HG03280 (cell line): ENCODE measurements at regions not wholly inside any gene's neighbourhood (a gene's known extent, or its start where the extent isn't known, plus 50 kb on each side); places are given as distances from the start of the nearest gene placed in this dataset.
"Not testable (repeated sequence)": the region's sequence is repeated elsewhere in the genome, so short reads cannot be mapped to it uniquely, and the experiment has no call there.

Source experiments
- ATAC-seq: cut with Tn5 transposase; IDR thresholded peaks from one replicate; pipeline ENCODE4 v1.9.1; 2021; ENCODE audit warnings: mild to moderate bottlenecking, moderate library complexity; ENCODE audit not compliant: unreplicated experiment

DNA sequence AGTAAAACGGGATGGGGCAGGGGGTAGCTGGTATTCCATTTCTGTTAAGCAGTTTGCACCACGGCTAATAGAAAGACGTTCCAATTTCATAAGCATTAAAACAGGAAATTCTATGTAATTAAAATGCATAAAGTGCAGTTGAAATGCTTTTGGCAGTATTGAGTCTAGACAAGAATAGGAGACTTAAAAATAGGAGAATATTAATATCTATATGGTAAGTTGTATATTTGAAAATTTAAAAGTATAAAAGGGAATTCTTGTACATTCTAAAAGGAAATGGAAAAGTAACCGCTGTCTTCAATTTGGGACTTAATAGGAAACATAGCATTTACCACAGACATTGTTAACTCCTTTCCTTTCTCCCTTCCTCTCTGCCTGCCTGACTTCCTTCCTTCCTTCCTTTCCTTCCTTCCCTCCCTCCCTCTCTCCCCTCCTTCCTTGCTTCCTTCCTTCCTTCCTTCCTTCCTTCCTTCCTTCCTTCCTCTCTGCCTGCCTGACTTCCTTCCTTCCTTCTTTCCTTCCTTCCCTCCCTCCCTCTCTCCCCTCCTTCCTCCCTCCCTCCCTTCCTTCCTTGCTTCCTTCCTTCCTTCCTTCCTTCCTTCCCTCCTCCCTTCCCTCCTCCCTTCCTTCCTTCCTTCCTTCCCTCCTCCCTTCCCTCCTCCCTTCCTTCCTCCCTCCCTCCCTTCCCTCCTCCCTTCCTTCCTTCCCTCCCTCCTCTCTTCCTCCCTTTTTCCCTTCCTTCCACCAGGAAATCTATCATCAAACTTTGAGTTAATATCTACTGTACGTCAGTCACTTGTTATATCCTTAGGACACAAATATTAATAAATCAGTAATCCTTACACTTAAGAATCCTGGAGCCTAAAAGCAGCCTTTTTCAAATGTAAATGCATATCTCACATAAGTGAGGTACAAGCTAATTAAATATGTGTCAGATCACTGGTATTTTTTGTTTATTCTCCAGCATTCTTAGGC is 1049.3 kb downstream of the GALC start:
- ATAC-seq: no peak

DNA sequence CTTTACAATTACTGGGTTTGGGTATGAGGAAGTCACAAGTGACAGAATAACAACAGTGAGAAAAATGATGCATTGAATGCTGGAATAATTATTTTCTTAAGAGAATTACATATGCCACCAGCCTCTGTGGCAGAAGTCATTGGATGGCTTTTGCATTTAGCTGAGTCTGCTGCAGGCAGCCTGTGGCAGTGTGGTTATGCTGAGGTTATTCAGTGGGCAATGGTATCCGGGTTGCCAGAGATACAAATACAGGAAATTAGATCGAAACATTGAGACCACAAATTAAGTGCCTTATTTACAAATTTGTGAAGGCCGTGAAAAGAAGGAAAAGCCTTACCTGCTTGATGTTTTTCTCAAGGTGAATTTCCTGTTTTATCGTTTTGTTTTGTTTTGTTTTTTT is 1050.0 kb downstream of the GALC start:
- ATAC-seq: no peak

DNA sequence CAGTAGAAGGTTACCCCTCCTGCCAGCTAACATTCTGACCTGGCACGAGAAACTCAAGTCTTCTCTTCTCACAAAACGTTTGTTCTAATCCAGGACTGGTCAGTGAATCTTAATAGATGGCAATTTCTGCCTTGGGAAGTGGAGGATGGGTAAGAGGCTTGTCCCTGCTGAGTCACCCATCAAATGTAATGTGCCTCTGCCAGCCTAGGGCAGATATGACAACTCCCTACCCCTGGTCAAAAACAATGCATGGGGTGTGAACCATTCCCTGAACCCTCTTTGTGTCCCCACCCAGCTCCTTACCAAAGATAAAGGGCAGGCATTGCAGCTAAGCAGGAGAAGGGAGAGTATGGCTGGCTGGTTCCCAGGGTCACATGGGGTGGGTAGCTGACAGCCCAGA is 1052.9 kb downstream of the GALC start:
- no peak for ATAC-seq

DNA sequence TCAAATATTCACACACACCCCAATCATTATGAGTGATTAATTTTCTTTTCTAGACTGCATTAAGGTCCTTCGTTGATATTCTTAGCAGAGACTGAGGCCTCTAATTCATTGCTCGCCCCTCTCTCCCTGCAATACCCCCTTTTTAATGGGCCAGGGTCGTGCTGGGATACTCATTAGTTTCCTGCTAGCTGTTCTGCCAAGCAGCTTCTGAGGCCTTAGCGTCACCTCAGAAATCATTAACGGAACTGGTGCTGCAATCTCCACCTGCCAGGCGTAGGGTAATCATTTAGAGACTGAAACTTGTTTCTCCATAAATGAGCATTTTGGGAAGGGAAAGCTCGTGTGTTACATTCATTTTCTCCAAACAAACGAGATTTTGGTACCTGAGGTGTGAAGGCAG is 1054.7 kb downstream of the GALC start:
- no peak for ATAC-seq

DNA sequence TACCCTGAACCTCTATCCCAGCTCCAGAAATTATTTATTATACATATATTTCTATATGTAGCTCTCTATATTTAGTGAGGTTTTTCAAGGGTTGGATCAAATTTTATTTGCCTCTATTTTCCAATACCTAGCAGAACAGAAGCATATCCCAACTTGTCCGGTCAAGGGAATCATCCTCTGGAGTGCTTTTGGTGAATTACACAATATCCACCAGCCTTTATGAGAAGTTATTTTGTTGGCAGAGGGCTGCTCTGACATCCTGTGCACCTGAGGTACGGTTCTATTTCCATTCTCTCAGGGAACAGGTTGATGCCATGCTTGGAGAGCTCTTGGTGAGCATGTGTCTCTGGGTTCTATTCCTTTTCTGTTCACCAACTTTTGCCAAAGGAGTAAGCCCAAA is 1056.4 kb downstream of the GALC start:
- no peak for ATAC-seq

DNA sequence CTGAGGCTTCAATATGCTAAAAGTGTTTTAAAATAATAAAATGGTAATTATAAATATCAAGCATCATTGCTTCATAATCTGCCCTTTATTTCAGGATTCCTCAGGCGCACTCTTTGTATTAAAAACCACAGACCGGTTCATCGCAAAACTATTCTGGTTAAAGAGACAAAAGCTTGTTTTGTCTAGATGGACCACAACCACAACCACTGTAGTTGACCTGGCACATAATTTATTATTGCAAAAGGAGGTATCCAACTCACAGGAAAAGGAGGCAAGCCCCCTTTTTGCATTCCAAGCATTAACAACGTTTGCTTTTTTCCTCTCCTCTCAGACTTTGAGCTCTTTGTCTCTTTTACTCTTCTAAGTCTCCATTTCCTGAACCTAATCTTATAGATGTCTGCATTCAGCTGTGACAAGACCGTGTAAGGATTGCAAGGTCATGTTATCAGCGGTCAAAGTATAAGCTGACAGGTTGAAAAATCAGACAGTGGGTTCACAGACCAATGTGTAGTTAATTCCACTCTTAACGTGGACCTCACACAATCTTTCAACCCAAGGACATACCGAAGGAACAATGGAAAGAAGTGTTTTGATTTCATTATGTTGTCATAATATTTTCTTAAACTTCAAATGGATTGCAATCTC is 1057.6 kb downstream of the GALC start:
- no peak for ATAC-seq

GRCh38 chr14:86933958-86934595 is 1058.9 kb downstream of the GALC start:
- no peak for ATAC-seq

DNA sequence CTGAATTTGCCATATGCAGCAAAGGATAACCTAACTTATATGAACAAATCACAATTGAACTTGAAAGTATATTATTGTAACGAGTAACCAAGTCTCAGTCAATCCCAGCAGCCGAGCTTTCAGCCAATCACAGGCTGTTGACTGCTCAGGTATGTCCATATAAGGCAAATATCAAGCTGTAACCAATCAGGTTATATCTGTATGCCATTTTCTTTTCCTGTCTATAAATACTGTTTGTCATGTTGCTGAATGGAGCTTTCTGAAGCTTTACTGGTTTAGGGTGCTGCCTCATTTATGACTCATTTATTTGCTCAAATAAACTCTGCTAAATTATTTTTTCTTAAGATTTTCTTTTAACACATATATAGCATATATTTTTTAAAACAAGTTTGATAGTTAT is 1059.5 kb downstream of the GALC start:
- no peak for ATAC-seq

DNA sequence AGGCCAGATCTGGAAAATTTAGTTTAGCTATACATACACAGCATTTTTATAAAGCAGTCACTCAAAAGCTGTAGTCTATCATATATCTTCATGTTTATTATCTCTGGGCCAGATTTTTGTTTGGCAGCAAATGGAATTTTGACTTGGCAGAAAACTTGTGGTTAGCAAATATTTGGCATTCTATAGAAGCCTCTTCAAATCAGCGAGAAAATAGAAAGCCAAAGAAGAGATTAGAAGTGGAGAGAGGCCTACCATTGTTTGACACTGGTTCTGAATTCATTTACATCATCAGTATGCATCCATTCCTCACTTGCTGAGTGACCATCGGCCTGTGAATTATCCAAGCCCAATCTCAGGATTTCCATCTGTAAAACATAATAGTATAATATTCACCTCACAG is 1077.6 kb downstream of the GALC start:
- no peak for ATAC-seq

DNA sequence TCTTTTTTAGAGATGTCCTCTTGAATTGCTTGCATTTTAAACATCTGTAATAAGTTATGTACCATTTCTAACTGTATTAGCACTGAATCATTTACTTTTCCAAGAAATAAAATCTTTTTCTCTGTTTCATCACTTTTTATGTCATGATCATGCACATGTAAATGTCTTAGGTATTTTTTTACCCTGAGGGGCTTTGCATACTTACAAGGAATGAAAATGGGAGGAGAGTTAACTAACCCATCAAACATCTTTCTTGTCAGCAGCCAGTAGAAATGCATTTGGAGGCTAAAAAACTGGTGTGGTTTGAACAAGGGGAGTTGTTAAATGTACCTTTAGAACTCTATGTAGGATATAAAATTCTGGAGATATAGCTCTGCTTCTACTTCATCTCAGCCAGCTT is 1080.3 kb downstream of the GALC start:
- no peak for ATAC-seq

DNA sequence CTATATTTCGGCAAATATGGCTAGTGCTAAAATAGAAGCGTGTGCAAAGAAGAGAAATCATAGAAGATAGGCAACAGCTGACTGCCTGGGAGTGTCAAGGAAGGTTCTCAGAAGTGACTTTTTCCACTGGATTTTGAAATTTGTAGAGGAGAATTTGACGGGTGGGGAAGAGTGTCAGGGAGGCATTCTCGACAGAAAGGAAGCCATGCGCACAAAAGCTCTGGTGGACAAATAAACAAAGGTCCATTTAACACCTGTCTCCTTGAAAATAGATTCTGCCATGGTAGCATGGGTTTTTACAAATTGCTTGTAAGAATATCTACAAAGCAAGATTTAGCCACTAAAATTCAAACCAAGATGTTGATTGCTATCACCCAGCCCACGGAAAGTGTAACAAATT is 1081.5 kb downstream of the GALC start:
- no peak for ATAC-seq

GRCh38 chr14:86905386-86905926 is 1087.5 kb downstream of the GALC start:
- ATAC-seq: not testable (repeated sequence)

DNA sequence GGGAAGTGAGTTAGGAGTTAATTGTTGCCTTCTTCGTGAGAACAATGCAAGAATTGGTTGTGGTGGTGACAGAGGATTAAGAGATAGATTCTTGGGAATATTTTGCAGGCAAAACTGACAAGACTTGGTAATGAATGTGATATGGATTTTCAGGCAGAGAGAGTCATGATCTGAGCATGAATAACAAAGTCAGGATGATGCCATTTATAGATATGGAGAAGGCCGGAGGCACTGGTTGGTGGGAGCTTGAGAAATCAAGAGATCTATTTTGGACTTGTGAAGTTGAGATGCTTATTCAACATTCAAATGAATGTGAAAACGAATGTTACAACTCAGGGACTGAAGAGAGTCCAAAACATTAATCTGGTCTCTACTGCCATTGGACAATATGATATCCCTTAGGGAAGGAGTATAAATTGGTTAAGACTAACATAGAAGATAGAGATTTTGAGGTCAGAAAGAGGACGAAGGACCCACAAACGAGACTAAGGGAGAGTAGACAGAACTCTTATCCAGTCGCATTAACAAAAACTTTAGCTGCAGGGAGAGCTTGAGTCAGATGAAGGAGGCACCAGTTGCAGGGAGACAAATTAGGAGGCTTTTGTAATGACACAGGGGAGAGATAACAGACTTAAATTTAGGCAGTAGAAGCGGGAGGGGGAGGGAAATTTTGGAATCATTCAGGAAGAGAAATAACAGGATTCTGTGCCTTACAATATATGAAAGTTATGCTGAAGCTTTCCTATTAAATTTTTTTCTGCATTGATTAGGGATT is 1090.6 kb downstream of the GALC start:
- ATAC-seq: no peak

DNA sequence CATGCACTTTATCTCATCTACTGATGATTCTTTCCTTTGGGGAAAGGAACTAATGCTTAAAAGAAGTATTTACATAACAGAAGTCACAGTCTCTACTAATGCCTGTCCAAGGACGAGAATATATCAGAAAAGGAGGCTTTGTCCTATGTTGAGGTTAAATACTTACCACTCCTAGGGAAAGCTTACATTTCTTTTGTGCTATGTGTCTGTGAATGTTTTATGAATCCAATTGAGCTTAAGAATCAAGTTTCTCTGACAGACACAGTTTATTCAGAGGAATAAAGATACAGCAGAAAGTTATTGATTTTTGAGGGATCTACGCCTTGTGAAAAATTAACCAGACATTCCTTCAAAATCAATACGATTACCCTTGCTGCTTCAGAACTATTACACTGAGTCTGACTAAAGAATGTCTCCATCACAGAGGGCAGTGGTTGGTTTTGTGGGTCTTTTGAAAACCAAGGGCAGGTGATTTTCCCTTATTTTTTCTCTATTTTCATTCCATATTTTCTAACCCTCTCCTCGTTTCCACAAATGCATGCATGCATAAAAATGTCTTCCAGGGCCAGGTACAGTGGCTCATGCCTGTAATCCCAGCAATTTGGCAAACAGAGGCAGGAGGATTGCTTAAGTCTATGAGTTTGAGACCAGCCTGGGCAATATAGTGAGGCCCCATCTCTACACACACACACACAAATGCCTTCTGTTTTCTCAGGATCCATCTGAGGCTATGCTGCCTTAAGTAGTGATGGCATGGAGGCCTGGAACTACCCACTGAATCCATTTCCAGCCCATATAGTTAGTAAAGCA is 1095.1 kb downstream of the GALC start:
- ATAC-seq: no peak

GRCh38 chr14:86897224-86897623 is 1095.8 kb downstream of the GALC start:
- ATAC-seq: no peak

DNA sequence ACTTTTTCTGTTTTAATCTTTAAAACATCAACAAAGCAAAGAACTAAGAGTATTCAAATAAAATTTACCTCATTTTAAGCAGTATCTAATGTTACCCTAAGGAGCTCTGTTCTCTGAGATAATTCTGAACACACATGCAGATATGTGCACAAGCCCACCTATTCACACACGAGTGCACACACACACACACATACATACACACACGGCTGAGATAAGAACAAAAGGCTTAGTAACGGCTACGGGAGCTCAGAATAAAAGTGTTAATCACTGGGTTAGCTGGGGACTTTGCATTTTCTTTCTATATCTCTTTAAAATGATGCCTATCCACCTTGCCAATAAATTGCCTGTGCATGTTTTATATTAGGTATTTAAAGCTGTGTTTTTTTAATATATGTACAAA is 1096.3 kb downstream of the GALC start:
- ATAC-seq: no peak

- no peak for ATAC-seq
These were observed 1100.6 kb downstream of the GALC start for GRCh38 chr14:86892152-86892956.

DNA sequence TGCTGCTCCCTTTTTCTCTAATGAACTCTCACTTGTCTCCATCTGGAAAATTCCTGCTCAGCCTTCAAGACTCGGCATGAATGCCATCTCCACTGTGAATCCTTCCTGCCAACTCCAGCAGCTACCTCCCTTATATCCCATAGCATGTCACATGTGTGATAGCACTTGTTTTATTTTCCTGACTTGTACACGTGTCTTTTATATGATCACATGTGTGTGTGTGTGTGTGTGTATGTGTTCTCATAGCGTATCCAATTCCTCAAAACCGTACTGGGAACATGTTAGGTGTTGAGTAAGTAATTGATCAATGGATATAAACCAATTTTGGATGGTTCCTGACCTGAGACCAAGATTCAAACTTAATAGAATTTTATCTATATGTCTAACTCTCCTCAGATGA is 1107.7 kb downstream of the GALC start:
- ATAC-seq: no peak

DNA sequence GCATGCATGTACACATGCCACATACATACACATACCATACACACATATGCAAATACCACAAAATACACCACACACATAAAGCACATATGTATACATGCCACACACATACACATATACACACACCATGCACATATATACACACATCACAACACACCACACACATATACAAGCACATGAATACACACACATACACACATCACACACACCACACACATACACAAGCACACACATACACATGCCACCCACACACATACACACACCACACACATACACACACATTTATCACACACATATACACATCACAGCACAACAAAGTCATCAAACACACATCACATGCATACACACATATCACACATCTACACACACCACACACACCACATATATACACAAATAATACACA is 1108.5 kb downstream of the GALC start:
- no peak for ATAC-seq
